ENCODE measurements at regions not wholly inside any gene's neighbourhood (a gene's known extent, or its start where the extent isn't known, plus 50 kb on each side); places are given as distances from the start of the nearest gene placed in this dataset.

GRCh38 chr6:70353448-70353847 lies 50.6 kb upstream of the COL9A1 start:
- H3K23me2 ChIP-seq (ENCODE audit: insufficient read length, low read depth, low read length, poor library complexity, severe bottlenecking), result no peaks in the 10 kb centered on the region
- no peak overlapping the region for H2AFZ ChIP-seq (ENCODE audit: low read length)
- no peaks in the 10 kb centered on the region for H3K27me3 ChIP-seq (ENCODE audit: insufficient read depth, low read length)
- no peak overlapping the region for H3K4me3 Mint-ChIP-seq
- no peaks in the 10 kb centered on the region for H3K4me1 ChIP-seq (ENCODE audit: insufficient read depth, low read length)
- no peaks in the 10 kb centered on the region for H3K79me2 ChIP-seq (ENCODE audit: insufficient read depth, low read length)
- no peak overlapping the region for H3K4ac ChIP-seq (ENCODE audit: low read depth, low read length)
- H4K91ac ChIP-seq (ENCODE audit: insufficient read length, low read depth, low read length), result no peak overlapping the region
- no CpG with 5 or more reads among the region's 2 CpGs for WGBS (ENCODE audit: extremely low coverage, insufficient read length, low lambda C conversion rate)
- no peaks in the 10 kb centered on the region for H4K20me1 ChIP-seq (ENCODE audit: control insufficient read depth, insufficient read depth, insufficient read length)
- no peak overlapping the region for H2BK15ac ChIP-seq (ENCODE audit: low read depth, low read length)
- H3K23ac ChIP-seq (ENCODE audit: insufficient read length, low read depth, low read length), result no peak overlapping the region
- H3K27me3 Mint-ChIP-seq (ENCODE audit: low read depth), result no peaks in the 10 kb centered on the region
- no peak overlapping the region for H2BK120ac ChIP-seq (ENCODE audit: low read depth, low read length, poor library complexity, severe bottlenecking)
- H2BK12ac ChIP-seq (ENCODE audit: insufficient read length, low read depth, low read length), result no peak overlapping the region
- H3K4me1 Mint-ChIP-seq, result no peaks in the 10 kb centered on the region
- no peak overlapping the region for H3K56ac ChIP-seq (ENCODE audit: insufficient read length, low read depth, low read length)
- no peak overlapping the region for H3K14ac ChIP-seq (ENCODE audit: insufficient read depth, low read length)
- H2BK20ac ChIP-seq (ENCODE audit: low read depth, low read length, poor library complexity, severe bottlenecking), result no peak overlapping the region
- H3K79me1 ChIP-seq (ENCODE audit: insufficient read depth, low read depth, low read length, poor library complexity, severe bottlenecking), result no peaks in the 10 kb centered on the region
- no peak overlapping the region for H4K8ac ChIP-seq (replicated peaks; ENCODE audit: insufficient read length, low read depth, low read length)
- no peak overlapping the region for H3K27ac ChIP-seq (ENCODE audit: insufficient read length, low read depth, low read length)
- H3T11ph ChIP-seq (ENCODE audit: low read length), result no peak overlapping the region
- no peak for TF ChIP-seq CTCF (conservative IDR thresholded peaks at IDR 0.05)
- peak overlapping the region in 1 of 3 experiments; percentile 63; a peak in 3 of 7 replicates for H3K27ac Mint-ChIP-seq
- H3K9me3 Mint-ChIP-seq, result no peaks in the 10 kb centered on the region; a peak in 2 of 5 replicates
- no peak for DNase-seq
- no peak overlapping the region for H4K5ac ChIP-seq (ENCODE audit: insufficient read length, low read depth, low read length)
- no peak overlapping the region for H2AK5ac ChIP-seq (ENCODE audit: insufficient read length, low read length)
- no peak overlapping the region for H3K9ac ChIP-seq (ENCODE audit: extremely low read depth, insufficient read length, low read length)
- no peak overlapping the region for H3K4me2 ChIP-seq (ENCODE audit: insufficient read depth, insufficient read length, low read length)
- H3K18ac ChIP-seq (ENCODE audit: insufficient read length, low read depth, low read length), result no peak overlapping the region
- no peaks in the 10 kb centered on the region for H3K36me3 Mint-ChIP-seq (ENCODE audit: insufficient read depth in 1 of 3, low read depth in 3 of 3)
- no peaks in the 10 kb centered on the region for H3K9me3 ChIP-seq (ENCODE audit: control insufficient read depth, low read depth, low read length)
- peak overlapping the region; percentile 53 for H2BK5ac ChIP-seq (ENCODE audit: insufficient read length, low read length)

All from H9 (cell line).